HepG2 (cell line): ENCODE measurements at regions not wholly inside any gene's neighbourhood (a gene's known extent, or its start where the extent isn't known, plus 50 kb on each side); places are given as distances from the start of the nearest gene placed in this dataset.

Experiments used
- ATF1 ChIP-seq: IDR thresholded peaks from 2 replicates; pipeline ENCODE4 v1.6.1; 2016; ENCODE audit warnings: mild to moderate bottlenecking, control low read depth
- CBX5 ChIP-seq: sonication (generic); formaldehyde crosslinking; IDR thresholded peaks from 2 replicates; pipeline ENCODE4 v1.4.0; 2020; ENCODE audit warnings: missing genetic modification reagents, borderline replicate concordance
- EZH2 ChIP-seq: conservative IDR thresholded peaks from 2 replicates; pipeline ENCODE4 v1.6.1; 2012; ENCODE audit warnings: mild to moderate bottlenecking, low read depth, low read length, moderate library complexity
- IRF2 ChIP-seq: IDR thresholded peaks from 2 replicates; pipeline ENCODE4 v1.6.1; 2018; ENCODE audit warnings: missing genetic modification reagents, missing compliant biosample characterization
- JUN ChIP-seq: sonication (generic); formaldehyde crosslinking; IDR thresholded peaks from 2 replicates; pipeline ENCODE4 v1.4.0; 2020; ENCODE audit warnings: mild to moderate bottlenecking, missing genetic modification reagents
- MXI1 ChIP-seq: IDR thresholded peaks from 3 replicates; pipeline ENCODE4 v1.6.1; 2012; ENCODE audit warnings: low read depth, low read length, inconsistent platforms, borderline replicate concordance
- PHF8 ChIP-seq: sonication (generic); formaldehyde crosslinking; IDR thresholded peaks from 2 replicates; pipeline ENCODE4 v1.5.0; 2020; ENCODE audit warnings: missing genetic modification reagents
- POLR2A ChIP-seq, 2 experiments: IDR thresholded peaks; 2 replicates each; pipeline ENCODE4 v1.6.1; 2011; ENCODE audit warnings: low read depth in 2 of 2, low read length in 2 of 2, mild to moderate bottlenecking in 1 of 2, moderate library complexity in 1 of 2; ENCODE audit not compliant: insufficient read depth in 1 of 2
- POLR2AphosphoS5 ChIP-seq: IDR thresholded peaks from 2 replicates; pipeline ENCODE4 v1.6.1; 2012; ENCODE audit warnings: low read depth, low read length
- RFX5 ChIP-seq: IDR thresholded peaks from 2 replicates; pipeline ENCODE4 v1.6.1; 2011; ENCODE audit warnings: low read depth, low read length, improper control_type of control experiment
- ZBTB7A ChIP-seq: sonication (generic); formaldehyde crosslinking; IDR thresholded peaks from 2 replicates; pipeline ENCODE4 v1.8.0; 2022; ENCODE audit warnings: mild to moderate bottlenecking, missing genetic modification reagents
- ZNF253 ChIP-seq: sonication (generic); formaldehyde crosslinking; IDR thresholded peaks from 2 replicates; pipeline ENCODE4 v1.8.0; 2022; ENCODE audit warnings: mild to moderate bottlenecking, missing genetic modification reagents, borderline replicate concordance
- ZNF570 ChIP-seq: sonication (generic); formaldehyde crosslinking; IDR thresholded peaks from 2 replicates; pipeline ENCODE4 v1.4.0; 2020; ENCODE audit warnings: mild to moderate bottlenecking, missing genetic modification reagents, borderline replicate concordance
- ZNF710 ChIP-seq: sonication (generic); formaldehyde crosslinking; IDR thresholded peaks from 2 replicates; pipeline ENCODE4 v1.5.0; 2020; ENCODE audit warnings: mild to moderate bottlenecking, missing genetic modification reagents, borderline replicate concordance

- TF ChIP-seq ZBTB7A (CRISPR knock-in tag) (no peak), IRF2 (CRISPR knock-in tag) (no peak), PHF8 (CRISPR knock-in tag) (no peak), CBX5 (CRISPR knock-in tag) (no peak), POLR2A (IDR thresholded peaks at IDR 0.05; ENCODE audit: insufficient read depth in 1 of 2, low read depth in 2 of 2, low read length in 2 of 2) (no peak), JUN (CRISPR knock-in tag) (no peak), POLR2AphosphoS5 (no peak), ATF1 (no peak), ZNF570 (CRISPR knock-in tag) (no peak), EZH2 (no peak), ZNF710 (no peak), RFX5 (no peak), MXI1 (no peak), ZNF253 (CRISPR knock-in tag) (no peak)
Observed at GRCh38 chr5:61827445-61827975, 478.5 kb upstream of the KIF2A start.
